ENCODE measurements at regions not wholly inside any gene's neighbourhood (a gene's known extent, or its start where the extent isn't known, plus 50 kb on each side); places are given as distances from the start of the nearest gene placed in this dataset.
"Not testable (repeated sequence)": the region's sequence is repeated elsewhere in the genome, so short reads cannot be mapped to it uniquely, and the experiment has no call there.

GRCh38 chr17:43315858-43316521, 82.2 kb upstream of the RNU2-1 start:
- no peak for DNase-seq (ENCODE audit: low read depth, low spot score)
- in situ Hi-C loops (cut with HindIII; ENCODE audit: low sequenced_read_pairs), result no loop called here
- H3K4me3 ChIP-seq (ENCODE audit: low read depth, low read length), result no peak overlapping the region
- no peak for TF ChIP-seq CTCF (IDR thresholded peaks at IDR 0.05; ENCODE audit: low read depth, low read length)

DNA sequence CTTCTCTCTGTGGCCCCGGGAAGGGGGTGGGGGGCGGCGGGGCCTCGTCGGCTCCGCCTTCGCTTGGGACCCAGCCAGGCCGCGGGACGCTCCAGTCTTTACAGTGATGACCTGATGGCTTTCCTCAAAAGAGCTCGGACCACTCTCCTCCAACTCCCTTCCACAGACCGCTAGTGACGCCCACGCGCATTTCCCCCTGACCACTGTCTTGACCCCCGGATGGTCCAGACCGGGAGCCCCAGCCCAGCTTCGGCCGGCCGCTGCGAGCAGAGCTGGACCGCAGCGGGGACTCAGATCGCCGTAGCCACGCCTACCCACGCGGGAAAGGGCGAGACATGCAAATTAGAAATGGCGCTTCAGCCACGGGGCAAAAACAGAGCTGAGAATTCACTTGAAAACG, 81.6 kb upstream of the RNU2-1 start:
- in situ Hi-C loops (cut with HindIII; ENCODE audit: low sequenced_read_pairs), result no loop called here
- no peak for TF ChIP-seq CTCF (IDR thresholded peaks at IDR 0.05; ENCODE audit: low read depth, low read length)
- DNase-seq (ENCODE audit: low read depth, low spot score), result no peak
- no peak overlapping the region for H3K4me3 ChIP-seq (ENCODE audit: low read depth, low read length)

DNA sequence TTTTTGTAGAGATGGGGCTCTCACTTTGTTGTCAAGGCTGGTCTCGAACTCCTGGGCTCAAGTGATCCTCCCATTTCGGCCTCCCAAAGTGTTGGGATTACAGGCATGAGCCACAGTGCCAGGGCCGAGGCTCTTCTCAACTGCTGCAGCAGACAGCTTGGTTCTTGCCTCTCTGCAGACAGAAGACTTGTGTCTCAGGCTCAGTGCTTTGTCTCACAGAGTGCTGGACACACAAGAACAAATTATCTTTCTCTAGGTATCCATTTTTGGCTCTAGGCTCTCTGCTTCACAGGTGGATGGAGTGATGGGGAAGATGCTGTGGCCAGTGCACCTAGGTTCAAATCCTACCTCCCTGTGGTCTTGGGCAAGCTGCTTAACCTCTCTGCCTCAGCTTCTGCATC, 80.8 kb upstream of the RNU2-1 start:
- in situ Hi-C loops (cut with HindIII; ENCODE audit: low sequenced_read_pairs), result no loop called here
- no peak for TF ChIP-seq CTCF (IDR thresholded peaks at IDR 0.05; ENCODE audit: low read depth, low read length)
- H3K4me3 ChIP-seq (ENCODE audit: low read depth, low read length), result no peak overlapping the region
- DNase-seq (ENCODE audit: low read depth, low spot score), result peak; percentile 23

DNA sequence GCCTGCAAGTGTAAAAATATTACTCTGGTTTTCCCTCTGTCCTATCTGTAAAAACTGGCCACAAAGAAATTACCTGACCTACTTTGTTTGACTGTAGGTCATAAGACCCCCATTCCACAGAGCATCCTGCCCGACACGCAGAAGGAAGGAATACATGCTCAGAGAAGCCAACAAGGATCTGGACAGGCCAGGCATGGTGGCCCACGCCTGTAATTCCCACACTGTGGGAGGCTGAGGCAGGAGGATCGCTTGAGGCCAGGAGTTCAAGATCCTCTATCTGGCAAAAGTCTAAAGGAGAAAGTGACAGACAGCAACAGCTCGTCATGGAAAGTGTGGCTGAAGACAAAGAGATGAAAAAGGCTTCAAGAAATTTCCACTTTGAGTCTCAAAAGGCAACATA, 78.2 kb upstream of the RNU2-1 start:
- no peak for DNase-seq (ENCODE audit: low read depth, low spot score)
- in situ Hi-C loops (cut with HindIII; ENCODE audit: low sequenced_read_pairs), result no loop called here
- TF ChIP-seq CTCF (IDR thresholded peaks at IDR 0.05; ENCODE audit: low read depth, low read length), result no peak
- no peak overlapping the region for H3K4me3 ChIP-seq (ENCODE audit: low read depth, low read length)

DNA sequence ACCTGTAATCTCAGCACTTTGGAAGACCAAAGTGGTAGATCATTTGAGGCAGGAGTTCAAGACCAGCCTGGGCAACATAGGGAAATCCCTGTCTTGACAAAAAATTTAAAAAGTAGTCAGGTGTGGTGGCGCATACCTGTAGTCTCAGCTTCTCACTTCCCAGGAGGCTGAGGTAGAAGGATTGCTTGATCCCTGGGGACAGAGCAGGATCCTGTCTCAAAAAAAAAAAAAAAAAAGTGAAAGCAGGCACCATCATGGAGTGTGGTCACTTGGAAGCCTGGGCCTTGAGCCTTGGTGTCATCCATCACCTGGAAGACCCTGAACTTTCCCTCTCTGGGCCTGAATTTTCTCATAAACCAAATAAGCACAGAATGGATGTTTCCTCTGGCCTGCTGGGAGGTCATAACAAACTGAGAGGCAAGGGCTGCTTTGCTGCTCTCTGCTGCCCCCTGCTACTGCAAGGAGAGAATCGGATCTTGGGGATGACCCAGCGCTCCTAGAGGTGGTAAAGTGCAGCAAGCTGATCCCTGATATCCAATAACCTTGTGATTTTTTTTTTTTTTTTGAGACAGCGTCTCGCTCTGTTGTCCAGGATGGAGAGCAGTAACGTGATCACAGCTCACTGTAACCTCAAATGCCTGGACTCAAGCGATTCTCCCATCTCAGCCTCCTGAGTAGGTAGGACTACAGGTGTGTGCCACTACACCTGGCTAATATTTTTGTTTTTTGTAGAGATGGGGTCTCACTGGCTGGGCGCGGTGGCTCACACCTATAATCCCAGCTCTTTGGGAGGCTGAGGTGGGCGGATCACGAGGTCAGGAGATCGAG, 75.9 kb upstream of the RNU2-1 start:
- TF ChIP-seq CTCF (IDR thresholded peaks at IDR 0.05; ENCODE audit: low read depth, low read length), result no peak
- DNase-seq (ENCODE audit: low read depth, low spot score), result no peak
- in situ Hi-C loops (cut with HindIII; ENCODE audit: low sequenced_read_pairs), result no loop called here
- no peak overlapping the region for H3K4me3 ChIP-seq (ENCODE audit: low read depth, low read length)

DNA sequence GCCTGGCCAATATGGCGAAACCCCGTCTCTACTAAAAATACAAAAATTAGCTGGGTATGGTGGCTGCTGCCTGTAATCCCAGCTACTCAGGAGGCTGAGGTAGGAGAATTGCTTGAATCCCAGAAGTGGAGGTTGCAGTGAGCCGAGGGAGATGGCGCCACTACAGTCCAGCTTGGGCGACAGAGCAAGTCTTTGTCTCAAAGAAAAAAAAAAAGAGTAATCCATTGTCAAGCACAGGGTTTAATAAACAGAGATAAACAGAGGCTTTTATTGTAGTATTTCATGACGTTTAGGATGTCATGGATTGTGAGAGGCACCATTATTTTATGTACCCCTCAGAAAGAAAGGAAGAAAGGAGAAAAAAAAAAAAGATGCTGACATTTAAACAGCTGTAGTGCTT, 75.2 kb upstream of the RNU2-1 start:
- in situ Hi-C loops (cut with HindIII; ENCODE audit: low sequenced_read_pairs), result no loop called here

DNA sequence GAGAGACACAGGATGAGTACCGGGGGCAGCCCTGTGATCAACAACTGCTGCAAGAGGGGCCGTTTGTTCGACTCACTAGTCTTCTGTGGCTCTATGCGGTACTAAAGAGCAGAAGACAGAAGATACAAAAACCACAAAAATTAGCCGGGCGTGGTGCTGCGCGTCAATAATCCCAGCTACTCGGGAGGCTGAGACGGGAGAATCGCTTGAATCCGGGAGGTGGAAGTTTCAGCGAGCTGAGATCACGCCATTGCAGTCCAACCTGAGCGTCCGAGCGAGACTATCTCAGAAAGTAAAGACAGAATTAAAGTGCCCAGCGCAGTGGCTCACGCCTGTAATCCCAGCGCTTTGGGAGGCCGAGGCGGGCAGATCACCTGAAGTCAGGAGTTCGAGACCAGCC, 71.0 kb upstream of the RNU2-1 start:
- H3K4me3 ChIP-seq (ENCODE audit: low read depth, low read length); DNase-seq (ENCODE audit: low read depth, low spot score); in situ Hi-C loops (cut with HindIII; ENCODE audit: low sequenced_read_pairs): not testable (repeated sequence)

More for the DNA sequence above, 75.2 kb upstream of the RNU2-1 start:
- no peak for DNase-seq (ENCODE audit: low read depth, low spot score)
- H3K4me3 ChIP-seq (ENCODE audit: low read depth, low read length), result no peak overlapping the region
- TF ChIP-seq CTCF (IDR thresholded peaks at IDR 0.05; ENCODE audit: low read depth, low read length), result no peak

- H3K4me3 ChIP-seq (ENCODE audit: low read depth, low read length); in situ Hi-C loops (cut with HindIII; ENCODE audit: low sequenced_read_pairs); DNase-seq (ENCODE audit: low read depth, low spot score): not testable (repeated sequence)
Measured at GRCh38 chr17:43303049-43303448, 69.3 kb upstream of the RNU2-1 start.

- H3K4me3 ChIP-seq (ENCODE audit: low read depth, low read length); in situ Hi-C loops (cut with HindIII; ENCODE audit: low sequenced_read_pairs); DNase-seq (ENCODE audit: low read depth, low spot score): not testable (repeated sequence)
Measured at GRCh38 chr17:43299300-43300076, 65.7 kb upstream of the RNU2-1 start.

DNA sequence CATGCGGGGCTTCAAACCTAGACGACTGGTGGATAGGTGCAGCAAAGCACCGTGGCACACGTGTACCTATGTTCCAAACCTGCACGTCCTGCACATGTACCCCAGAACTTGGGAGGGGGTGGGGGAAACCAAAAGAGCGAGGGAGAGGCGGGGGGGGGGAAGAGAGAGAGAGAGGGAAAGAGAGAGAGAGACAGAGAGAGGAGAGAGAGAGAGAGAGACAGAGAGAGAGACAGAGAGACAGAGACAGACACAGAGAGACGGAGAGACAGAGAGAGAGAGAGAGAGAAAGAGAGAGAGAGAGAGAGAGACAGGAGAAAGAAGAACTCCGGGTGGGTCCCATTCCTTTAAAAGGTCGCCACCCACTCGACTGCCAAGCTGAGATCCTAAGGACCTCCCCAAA, 55.9 kb upstream of the RNU2-1 start:
- DNase-seq (ENCODE audit: low read depth, low spot score); H3K4me3 ChIP-seq (ENCODE audit: low read depth, low read length); in situ Hi-C loops (cut with HindIII; ENCODE audit: low sequenced_read_pairs): not testable (repeated sequence)
